Sciatic nerve (tissue), 2 donors: ENCODE measurements at regions not wholly inside any gene's neighbourhood (a gene's known extent, or its start where the extent isn't known, plus 50 kb on each side); places are given as distances from the start of the nearest gene placed in this dataset.
"Not testable (repeated sequence)": the region's sequence is repeated elsewhere in the genome, so short reads cannot be mapped to it uniquely, and the experiment has no call there.

ENCODE experiments used
- ATAC-seq: fragments of 200-7000 bp; cut with Tn5 transposase; one replicate; pipeline ENCODE4 v1.9.1; 2020; ENCODE audit warnings: mild to moderate bottlenecking, moderate library complexity
- DNase-seq: peaks from one replicate; pipeline ENCODE4 v3.0.0-alpha.2; 2020; ENCODE audit warnings: low spot score
- intact Hi-C: fragments of 100-400 bp; cut with DNase I; formaldehyde crosslinking; loops from one replicate; pipeline ENCODE4 v1.14.2; 2022
- donor health status: DM: no; HTN: no; CAD: no.
- donor health status: DM: no; HTN: no; CAD: no.

DNA sequence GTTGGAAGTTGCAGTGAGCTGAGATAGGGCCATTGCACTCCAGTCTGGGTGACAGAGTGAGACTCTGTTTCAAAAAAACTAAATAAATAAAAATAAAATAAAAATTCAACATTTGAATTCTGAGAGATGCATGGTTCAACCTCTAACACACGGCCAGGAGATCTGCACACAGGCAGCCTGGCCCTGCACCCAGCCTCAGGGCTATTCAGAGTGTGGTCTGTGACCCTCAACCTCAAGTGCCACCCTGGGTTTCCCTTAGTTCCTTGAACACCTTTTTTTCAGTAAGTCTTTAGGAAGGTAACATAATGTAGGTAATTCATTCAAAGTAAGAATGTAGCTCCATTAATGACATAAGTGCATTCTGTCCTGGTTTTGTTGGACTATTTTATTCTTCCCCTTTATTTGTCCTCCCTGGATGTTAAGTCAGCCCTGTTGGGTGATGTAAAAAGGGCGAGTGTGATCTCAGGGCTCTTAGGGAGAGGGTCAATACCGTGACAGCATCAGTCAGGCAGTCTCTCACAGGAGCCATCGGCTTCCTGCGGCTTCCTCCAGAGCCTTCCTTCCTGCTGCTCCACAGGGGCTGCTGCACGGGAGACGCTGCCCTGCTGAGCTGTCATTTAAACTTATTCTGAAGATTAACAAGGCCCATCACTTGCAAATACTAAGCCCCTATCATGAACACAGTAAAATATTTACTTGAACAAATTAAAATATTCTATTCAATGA is 139.8 kb downstream of the SPATA31A6 start:
- intact Hi-C loops, DNase-seq, ATAC-seq: not testable (repeated sequence)

DNA sequence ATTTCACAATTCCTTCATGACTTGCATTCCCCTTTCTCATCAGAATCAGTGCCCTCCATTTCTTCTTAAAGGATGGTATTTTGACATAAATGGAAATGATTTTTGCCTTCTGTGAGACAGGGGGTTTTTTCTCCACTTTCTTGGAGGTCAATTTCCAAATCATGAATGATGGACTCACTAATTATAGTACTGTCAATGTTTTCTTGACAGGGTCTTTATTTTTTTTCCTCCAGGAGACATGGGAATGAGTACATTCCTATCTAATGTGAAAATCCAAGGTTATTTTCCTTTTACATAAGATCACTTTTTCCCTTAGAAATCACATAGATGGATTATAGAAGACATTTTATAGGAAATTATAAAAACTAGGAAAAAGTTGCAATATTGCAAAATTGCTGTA is 141.7 kb downstream of the SPATA31A6 start:
- ATAC-seq, intact Hi-C loops, DNase-seq: not testable (repeated sequence)

- ATAC-seq, intact Hi-C loops, DNase-seq: not testable (repeated sequence)
These were observed 142.1 kb downstream of the SPATA31A6 start for GRCh38 chr9:42325561-42325960.

- intact Hi-C loops, ATAC-seq, DNase-seq: not testable (repeated sequence)
These were observed 143.0 kb downstream of the SPATA31A6 start for GRCh38 chr9:42326482-42326881.

- ATAC-seq, intact Hi-C loops, DNase-seq: not testable (repeated sequence)
These were observed 151.9 kb downstream of the SPATA31A6 start for GRCh38 chr9:42335342-42335741.

DNA sequence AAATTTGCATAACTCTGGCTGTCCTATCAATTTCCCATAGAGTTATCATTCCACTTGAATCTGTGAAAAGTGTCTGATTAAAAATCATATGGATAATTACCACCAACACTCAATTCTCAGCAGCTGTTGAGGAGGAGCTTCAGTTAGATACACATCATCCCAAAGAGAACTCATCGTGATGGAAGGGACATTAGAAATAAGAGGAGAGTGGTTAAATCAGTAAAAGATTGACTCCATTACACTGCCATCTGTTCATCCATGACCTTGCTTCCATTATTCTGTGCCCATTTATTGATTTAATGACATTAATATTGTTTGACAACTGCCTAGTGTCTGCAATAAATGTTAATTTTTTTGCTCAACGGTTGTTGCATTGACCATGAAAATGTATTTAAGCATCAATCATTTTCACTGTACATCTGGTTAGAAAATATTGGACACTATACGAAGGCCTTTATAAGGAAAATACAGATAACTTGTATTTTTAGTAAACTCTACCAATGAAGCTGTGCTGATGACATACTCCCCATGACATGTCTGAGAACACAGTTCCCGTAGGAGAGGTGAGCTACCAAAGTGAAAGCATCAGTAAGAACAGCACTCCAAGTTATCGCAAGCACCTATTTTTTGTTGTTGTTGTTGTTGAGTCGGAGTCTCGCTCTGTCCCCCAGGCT is 152.7 kb downstream of the SPATA31A6 start:
- intact Hi-C loops, DNase-seq, ATAC-seq: not testable (repeated sequence)

GRCh38 chr9:42338275-42338674 is 154.8 kb downstream of the SPATA31A6 start:
- intact Hi-C loops, DNase-seq, ATAC-seq: not testable (repeated sequence)

GRCh38 chr9:42339671-42340434 is 156.4 kb downstream of the SPATA31A6 start:
- DNase-seq, intact Hi-C loops, ATAC-seq: not testable (repeated sequence)

- ATAC-seq, intact Hi-C loops, DNase-seq: not testable (repeated sequence)
These were observed 156.9 kb downstream of the SPATA31A6 start for GRCh38 chr9:42340435-42340723.

DNA sequence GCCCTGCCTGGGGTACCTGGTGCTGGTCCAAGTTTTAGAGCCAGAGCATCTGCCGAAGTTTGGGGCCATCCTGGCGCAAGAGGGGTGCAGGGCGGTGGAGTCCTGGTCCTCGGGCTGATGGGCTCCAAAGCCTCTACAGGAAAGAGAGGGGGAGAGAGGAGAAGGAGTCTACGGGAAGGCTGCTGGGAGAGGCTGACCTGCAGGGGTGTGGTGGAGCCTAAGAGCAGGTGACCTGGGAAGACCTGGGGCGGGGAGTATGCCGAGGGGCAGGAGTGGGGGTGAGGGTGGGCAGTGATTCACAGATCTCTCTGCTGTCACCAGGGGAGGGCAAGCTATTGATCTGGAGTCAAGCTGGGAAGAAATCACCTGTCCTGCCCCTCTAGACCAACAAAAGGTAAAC is 158.4 kb downstream of the SPATA31A6 start:
- ATAC-seq = peak; percentile 48
- DNase-seq, intact Hi-C loops: not testable (repeated sequence)

- peak; percentile 22 for ATAC-seq
- intact Hi-C loops, DNase-seq: not testable (repeated sequence)
These were observed 158.8 kb downstream of the SPATA31A6 start for GRCh38 chr9:42342297-42342696.

DNA sequence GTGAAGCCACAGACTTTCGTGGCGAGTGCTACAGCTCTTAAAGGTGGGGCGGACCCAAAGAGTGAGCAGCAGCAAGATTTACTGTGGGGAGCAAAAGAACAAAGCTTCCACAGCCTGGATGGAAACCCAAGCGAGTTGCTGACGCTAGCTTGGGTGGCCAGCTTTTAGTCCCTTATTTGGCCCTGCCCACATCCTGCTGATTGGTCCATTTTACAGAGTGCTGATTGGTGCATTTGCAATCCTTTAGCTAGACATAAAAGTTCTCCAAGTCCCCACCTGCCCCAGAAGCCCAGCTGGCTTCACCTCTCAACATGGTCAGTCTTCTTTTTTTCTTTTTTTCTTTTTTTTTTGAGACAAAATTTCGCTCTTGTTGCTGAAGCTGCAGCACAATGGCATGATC is 161.0 kb downstream of the SPATA31A6 start:
- intact Hi-C loops, DNase-seq, ATAC-seq: not testable (repeated sequence)

GRCh38 chr9:42346916-42347315 is 163.5 kb downstream of the SPATA31A6 start:
- ATAC-seq, DNase-seq, intact Hi-C loops: not testable (repeated sequence)

- DNase-seq, ATAC-seq, intact Hi-C loops: not testable (repeated sequence)
These were observed 165.7 kb downstream of the SPATA31A6 start for GRCh38 chr9:42349181-42349580.

- intact Hi-C loops, DNase-seq, ATAC-seq: not testable (repeated sequence)
These were observed 167.0 kb downstream of the SPATA31A6 start for GRCh38 chr9:42350412-42350811.

- intact Hi-C loops, ATAC-seq: not testable (repeated sequence)
These were observed 174.3 kb downstream of the SPATA31A6 start for GRCh38 chr9:42357604-42358373.

GRCh38 chr9:42358626-42359247 is 175.3 kb downstream of the SPATA31A6 start:
- peak; percentile 30 for ATAC-seq
- DNase-seq, intact Hi-C loops: not testable (repeated sequence)

More at GRCh38 chr9:42357604-42358373, 174.3 kb downstream of the SPATA31A6 start:
- DNase-seq = not testable (repeated sequence)
